ENCODE measurements at regions not wholly inside any gene's neighbourhood (a gene's known extent, or its start where the extent isn't known, plus 50 kb on each side); places are given as distances from the start of the nearest gene placed in this dataset.
"Not testable (repeated sequence)": the region's sequence is repeated elsewhere in the genome, so short reads cannot be mapped to it uniquely, and the experiment has no call there.

GRCh38 chr6:56808871-56809359 is 146.0 kb upstream of the BEND6 start:
- FAIRE-seq (no peak), DNase-seq (ENCODE audit: insufficient read length, low spot score) (no peak)

DNA sequence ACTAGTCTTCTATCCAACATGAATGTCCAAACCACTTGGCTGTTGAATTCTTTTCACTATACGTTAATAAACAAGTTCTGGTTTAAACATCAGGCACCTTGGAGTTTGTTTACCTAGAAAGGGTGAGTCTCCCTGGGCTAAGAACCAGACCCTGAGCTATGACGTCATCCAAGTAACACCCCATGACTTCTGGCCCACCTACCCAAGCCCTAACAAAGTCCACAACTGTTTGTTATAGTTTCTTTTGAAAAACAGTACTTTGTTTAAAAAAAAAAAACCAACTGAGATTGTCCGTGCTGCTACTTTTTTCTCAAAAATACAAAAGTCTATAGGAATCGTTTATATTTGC is 146.9 kb upstream of the BEND6 start:
- FAIRE-seq (peak; percentile 18), DNase-seq (ENCODE audit: insufficient read length, low spot score) (no peak)

DNA sequence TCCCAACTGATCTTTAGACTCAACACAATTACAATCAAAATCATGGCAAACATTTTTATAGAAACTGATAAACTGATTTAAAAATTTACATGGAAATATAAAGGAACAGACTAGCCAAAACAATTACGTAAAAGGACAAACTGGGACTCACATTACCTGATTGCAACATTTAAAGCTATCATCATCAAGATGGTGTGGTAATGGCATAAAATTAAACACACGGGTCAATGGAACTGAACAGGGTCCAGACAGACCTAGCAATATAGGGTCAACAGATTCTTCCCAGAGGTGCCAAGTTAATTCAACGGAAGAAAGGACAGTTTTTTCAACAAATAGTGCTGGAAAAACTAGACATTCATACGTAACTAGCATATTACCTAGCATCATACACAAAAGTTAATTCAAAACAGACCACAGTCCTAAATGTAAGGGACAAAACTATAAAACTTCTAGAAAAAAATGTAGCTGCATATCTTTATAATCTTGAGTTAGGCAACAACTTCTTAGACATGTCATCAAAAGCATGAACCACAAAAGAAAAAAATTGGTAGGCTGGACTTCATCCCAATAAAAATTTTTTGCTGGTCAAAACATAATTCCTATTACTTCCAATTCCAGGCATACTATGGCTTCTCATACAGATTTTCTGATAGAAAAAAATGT is 147.4 kb upstream of the BEND6 start:
- no peak for DNase-seq (ENCODE audit: insufficient read length, low spot score)
- peak; percentile 26 for FAIRE-seq

GRCh38 chr6:56806368-56806767 is 148.5 kb upstream of the BEND6 start:
- DNase-seq (ENCODE audit: insufficient read length, low spot score) = no peak
- no peak for FAIRE-seq

- FAIRE-seq (no peak), DNase-seq (ENCODE audit: insufficient read length, low spot score) (no peak)
Observed at GRCh38 chr6:56804996-56805395, 149.9 kb upstream of the BEND6 start.

- DNase-seq (ENCODE audit: insufficient read length, low spot score) (no peak), FAIRE-seq (peak; percentile 53)
Observed at GRCh38 chr6:56803594-56803993, 151.3 kb upstream of the BEND6 start.

DNA sequence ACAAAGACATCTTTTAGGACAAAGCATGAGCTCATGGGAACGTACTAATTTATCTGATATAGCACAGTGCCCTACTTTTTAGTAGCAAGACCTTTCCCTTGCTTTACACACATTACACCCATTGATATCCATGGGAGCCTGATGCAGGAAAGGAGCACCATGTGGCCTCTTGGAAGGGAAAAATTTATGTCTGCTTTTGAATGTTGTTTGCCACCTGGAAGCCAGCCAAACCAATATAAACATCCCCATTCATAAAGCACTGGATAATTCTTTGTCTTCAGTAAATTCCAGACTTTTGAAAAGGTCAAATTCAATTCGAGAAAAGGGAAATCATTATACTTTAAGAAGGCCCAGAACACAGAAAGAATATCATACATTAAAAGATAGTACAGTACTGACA is 152.3 kb upstream of the BEND6 start:
- DNase-seq (ENCODE audit: insufficient read length, low spot score) = no peak
- FAIRE-seq = no peak

GRCh38 chr6:56799989-56800388 is 154.9 kb upstream of the BEND6 start:
- DNase-seq (ENCODE audit: insufficient read length, low spot score) (no peak), FAIRE-seq (no peak)

DNA sequence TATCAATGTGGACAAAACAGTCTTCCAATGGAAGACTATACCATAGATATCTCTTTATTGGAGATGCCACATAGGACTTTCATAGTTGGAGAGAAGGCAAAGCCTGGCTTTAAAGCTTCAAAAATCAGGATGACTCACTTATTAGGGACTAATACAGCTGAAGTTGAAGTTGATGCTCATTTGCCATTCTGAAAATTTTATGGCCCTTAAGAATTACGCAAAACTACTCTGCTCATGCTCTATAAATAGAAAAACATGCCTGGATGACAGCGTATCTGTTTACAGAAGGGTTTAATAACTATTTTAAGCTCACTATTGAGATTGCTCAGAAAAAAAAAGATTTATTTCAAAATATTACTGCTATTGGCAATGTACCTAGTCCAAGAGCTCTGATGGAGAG is 155.5 kb upstream of the DST start:
- no peak for FAIRE-seq
- DNase-seq (ENCODE audit: insufficient read length, low spot score) = no peak

- DNase-seq (ENCODE audit: insufficient read length, low spot score) (no peak), FAIRE-seq (no peak)
Observed at GRCh38 chr6:56796196-56796532, 153.5 kb upstream of the DST start.

DNA sequence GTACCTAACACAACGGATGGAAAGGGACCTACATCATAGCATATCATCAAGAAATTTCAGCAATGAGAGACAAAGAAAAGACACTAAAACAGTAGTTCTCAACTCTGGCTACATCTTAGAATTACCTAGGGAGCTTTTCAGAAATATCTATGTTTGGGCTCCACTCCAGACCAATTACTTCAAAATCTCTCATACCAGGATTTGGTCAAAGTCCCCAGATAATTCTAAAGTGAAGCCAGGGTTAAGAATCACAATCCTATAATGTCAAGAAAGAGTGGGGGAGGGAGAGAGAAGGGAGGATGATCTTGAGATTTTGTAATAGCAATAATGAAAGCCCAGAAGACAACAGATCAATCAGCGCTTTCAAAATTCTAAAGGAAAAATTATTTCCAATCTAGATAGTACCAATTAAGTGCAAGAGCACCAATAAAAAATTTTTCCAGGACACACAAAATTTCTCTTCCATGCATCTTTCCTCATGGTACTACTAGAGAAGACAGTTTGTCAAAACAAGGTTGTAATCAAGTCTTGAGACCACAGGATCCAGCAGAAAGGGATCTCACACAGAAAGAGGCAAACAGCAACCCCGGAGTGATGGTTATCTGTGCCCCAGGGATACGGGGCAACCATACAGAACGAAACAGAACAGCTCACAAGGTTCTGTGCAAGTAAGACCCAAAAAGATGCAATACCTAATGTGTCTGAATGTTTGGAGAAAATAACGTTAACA is 152.9 kb upstream of the DST start:
- DNase-seq (ENCODE audit: insufficient read length, low spot score) (no peak), FAIRE-seq (no peak)

DNA sequence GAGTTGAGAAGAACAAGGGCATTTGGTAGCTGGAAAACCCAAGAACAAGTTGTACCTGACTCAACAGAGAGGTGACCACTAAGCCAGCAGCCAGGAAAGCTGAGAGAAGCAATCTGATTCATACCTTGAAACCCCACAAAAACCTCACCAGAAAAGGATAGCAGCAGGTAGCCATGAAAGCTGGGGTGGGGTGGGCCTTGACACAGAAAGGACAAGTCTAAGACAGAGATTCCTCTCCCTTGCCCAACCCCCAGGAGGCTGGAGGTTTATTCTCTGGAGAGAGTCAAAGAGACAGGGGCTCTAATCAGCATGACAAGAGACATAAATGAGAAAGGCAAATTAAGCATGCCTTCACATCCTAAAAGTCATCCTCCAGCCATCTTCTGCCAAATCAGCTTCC is 151.7 kb upstream of the DST start:
- FAIRE-seq = no peak
- no peak for DNase-seq (ENCODE audit: insufficient read length, low spot score)

DNA sequence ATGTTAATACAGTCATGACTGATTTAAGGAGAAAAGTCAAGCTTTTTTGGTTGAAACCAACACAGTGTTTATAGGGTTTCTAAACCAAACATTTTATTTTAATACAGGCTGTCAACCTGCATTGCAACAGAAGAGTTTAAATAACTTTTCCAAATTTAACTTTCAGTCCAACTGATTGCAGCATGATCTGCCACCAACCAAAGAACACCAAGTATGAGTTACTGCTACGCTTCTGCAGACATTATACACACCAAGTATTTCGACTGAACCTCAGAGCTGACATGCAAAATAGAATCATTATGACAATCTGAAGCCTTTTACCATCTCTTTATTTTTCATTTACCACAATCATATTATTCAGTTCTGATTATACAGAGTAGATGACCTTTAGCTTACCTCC is 151.2 kb upstream of the DST start:
- DNase-seq (ENCODE audit: insufficient read length, low spot score) = no peak
- FAIRE-seq = no peak

GRCh38 chr6:56790414-56790813 is 147.7 kb upstream of the DST start:
- FAIRE-seq (peak; percentile 61), DNase-seq (ENCODE audit: insufficient read length, low spot score) (no peak)

- DNase-seq (ENCODE audit: insufficient read length, low spot score) (no peak), FAIRE-seq (no peak)
Observed at GRCh38 chr6:56789879-56790278, 147.2 kb upstream of the DST start.

DNA sequence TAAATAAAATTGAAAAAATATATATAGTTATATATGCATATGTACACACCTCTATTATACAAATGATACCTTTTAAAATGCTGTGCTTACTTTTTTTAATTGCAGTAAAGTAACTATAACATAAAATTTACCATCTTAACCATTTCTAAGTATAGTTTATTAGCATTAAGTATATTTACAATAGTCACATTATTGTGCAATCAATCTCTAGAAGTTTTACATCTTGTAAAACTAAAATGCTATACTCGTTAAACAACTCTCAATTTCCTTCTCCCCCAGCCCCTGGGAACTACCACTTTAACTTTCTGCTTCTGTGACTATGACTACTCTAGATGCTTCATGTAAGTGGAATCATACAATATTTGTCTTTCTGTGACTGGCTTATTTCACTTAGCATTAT is 146.7 kb upstream of the DST start:
- FAIRE-seq = no peak
- DNase-seq (ENCODE audit: insufficient read length, low spot score) = no peak

GRCh38 chr6:56787209-56787608 is 144.5 kb upstream of the DST start:
- no peak for FAIRE-seq
- no peak for DNase-seq (ENCODE audit: insufficient read length, low spot score)

- DNase-seq (ENCODE audit: insufficient read length, low spot score) = no peak
- FAIRE-seq = no peak
Observed at GRCh38 chr6:56786256-56786655, 143.6 kb upstream of the DST start.

GRCh38 chr6:56785536-56785935 is 142.8 kb upstream of the DST start:
- FAIRE-seq; DNase-seq (ENCODE audit: insufficient read length, low spot score): not testable (repeated sequence)

- not testable (repeated sequence) for FAIRE-seq; DNase-seq (ENCODE audit: insufficient read length, low spot score)
Observed at GRCh38 chr6:56780109-56780508, 137.4 kb upstream of the DST start.

- not testable (repeated sequence) for DNase-seq (ENCODE audit: insufficient read length, low spot score); FAIRE-seq
Observed at GRCh38 chr6:56778503-56778902, 135.8 kb upstream of the DST start.

DNA sequence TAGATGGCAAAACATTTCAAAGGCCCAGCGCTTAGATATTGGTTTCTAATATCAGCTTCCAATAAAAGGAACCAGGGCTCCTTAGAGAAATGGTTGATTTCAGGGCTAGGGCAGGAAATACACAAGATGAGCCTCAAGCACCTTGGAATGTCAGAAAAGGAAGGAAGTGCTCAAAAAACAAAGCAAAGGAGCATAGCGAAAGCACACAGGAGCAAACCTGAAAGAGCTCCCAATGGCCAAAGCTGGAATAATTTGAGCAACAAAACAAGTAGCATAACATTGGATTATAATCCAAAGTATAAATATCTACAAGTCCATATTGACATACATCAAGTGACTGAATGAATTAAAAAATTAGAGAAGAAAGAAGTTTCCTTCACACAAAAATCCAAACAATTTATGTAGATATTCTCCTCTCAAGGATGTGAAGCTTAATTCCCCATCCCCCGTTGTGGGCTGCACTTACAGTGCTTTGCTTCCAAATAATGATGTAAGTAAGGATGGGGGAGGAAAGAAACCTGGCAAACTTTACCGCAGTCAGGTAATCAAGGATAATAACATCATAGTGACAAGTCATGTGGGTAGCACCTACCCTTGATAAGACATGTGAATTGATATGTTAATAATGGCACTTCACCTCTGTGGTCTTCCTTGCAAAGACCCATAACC is 132.9 kb upstream of the DST start:
- DNase-seq (ENCODE audit: insufficient read length, low spot score) (no peak), FAIRE-seq (peak; percentile 18)
